ENCODE measurements at regions not wholly inside any gene's neighbourhood (a gene's known extent, or its start where the extent isn't known, plus 50 kb on each side); places are given as distances from the start of the nearest gene placed in this dataset.

- TF ChIP-seq CTCF (IDR thresholded peaks at IDR 0.05; ENCODE audit: insufficient read depth, low read length, poor library complexity, severe bottlenecking), result no peak
- TF ChIP-seq EZH2phosphoT487 (conservative IDR thresholded peaks at IDR 0.05; ENCODE audit: low read length), result no peak
These were observed 280.1 kb upstream of the C1orf174 start for GRCh38 chr1:4179914-4180735.
